GM12892 (cell line): ENCODE measurements at regions not wholly inside any gene's neighbourhood (a gene's known extent, or its start where the extent isn't known, plus 50 kb on each side); places are given as distances from the start of the nearest gene placed in this dataset.

Experiments used
- POLR2A ChIP-seq: IDR thresholded peaks from 2 replicates; pipeline ENCODE4 v1.6.1; 2011; ENCODE audit warnings: low read depth, low read length, control low read depth
- POLR2AphosphoS5 ChIP-seq: IDR thresholded peaks from 2 replicates; pipeline ENCODE4 v1.6.1; 2011; ENCODE audit warnings: low read depth, low read length, control low read depth

GRCh38 chr13:77412860-77413259 lies 86.0 kb upstream of the MYCBP2 start:
- TF ChIP-seq POLR2AphosphoS5 (no peak), POLR2A (no peak)
